T-cell (primary cell): ENCODE measurements at regions not wholly inside any gene's neighbourhood (a gene's known extent, or its start where the extent isn't known, plus 50 kb on each side); places are given as distances from the start of the nearest gene placed in this dataset.

Source experiments
- ATAC-seq, 4 experiments: fragments of 200-7000 bp in 3 of 4; fragments of 150-1000 bp in 1 of 4; cut with Tn5 transposase; replicated peaks in 1 of 4; 1 replicate in 3 of 4; 2 replicates in 1 of 4; pipeline ENCODE4 v1.10.0; 2021; ENCODE audit warnings: moderate library complexity in 3 of 4, mild to moderate bottlenecking in 2 of 4, moderate number of reproducible peaks in 1 of 4
- CTCF ChIA-PET, 2 donors: fragments of 300-600 bp; sonication (Branson Sonifier 250); formaldehyde crosslinking; loops; one replicate each; lab custom pipeline; 2022; ENCODE audit warnings: antibody characterized with exemption in 2 of 2; lab: Charles Lee
- POLR2A ChIA-PET, 2 donors: fragments of 300-600 bp; sonication (Branson Sonifier 250); formaldehyde crosslinking; loops; one replicate each; lab custom pipeline; 2022; ENCODE audit warnings: antibody characterized with exemption in 2 of 2; lab: Charles Lee
- DNase-seq, 35 experiments: peaks; one replicate each; pipeline versions ENCODE4 v3.0.0 to v3.0.0-alpha.2; 2013 to 2023
- H3K27ac ChIP-seq: one replicate; pipeline ENCODE4 v1.5.1; 2013; ENCODE audit warnings: low read length
- H3K27me3 ChIP-seq, 2 experiments: replicated peaks in 1 of 2; 1 replicate in 1 of 2; 2 replicates in 1 of 2; pipeline versions ENCODE4 v1.6.1 to v1.7.0; 2013; ENCODE audit warnings: low read length in 1 of 2, mixed read lengths in 1 of 2; ENCODE audit not compliant: control insufficient read depth in 2 of 2, insufficient read depth in 2 of 2; ENCODE audit errors: extremely low read depth in 1 of 2
- H3K36me3 ChIP-seq, 2 donors: 1 replicate in 1 of 2; 2 replicates in 1 of 2; pipeline versions ENCODE4 v1.6.1 to v1.7.0; 2013; ENCODE audit warnings: low read length in 1 of 2; ENCODE audit not compliant: control insufficient read depth in 2 of 2, insufficient read depth in 1 of 2; ENCODE audit errors: extremely low read depth in 1 of 2
- H3K4me1 ChIP-seq, 2 experiments: 1 replicate in 1 of 2; 2 replicates in 1 of 2; pipeline versions ENCODE4 v1.6.1 to v1.7.0; 2013; ENCODE audit warnings: low read length in 2 of 2, mixed read lengths in 1 of 2; ENCODE audit not compliant: insufficient read depth in 2 of 2, control insufficient read depth in 1 of 2; ENCODE audit errors: extremely low read depth in 1 of 2
- H3K4me3 ChIP-seq, 2 donors: 1 replicate in 1 of 2; 2 replicates in 1 of 2; pipeline versions ENCODE4 v1.5.1 to v1.7.0; 2013; ENCODE audit warnings: mild to moderate bottlenecking in 2 of 2, low read length in 1 of 2, moderate library complexity in 1 of 2; ENCODE audit not compliant: control insufficient read depth in 1 of 2; ENCODE audit errors: extremely low read depth in 1 of 2
- H3K9me3 ChIP-seq: 2 replicates; pipeline ENCODE4 v1.7.0; 2013
- H3K27ac Mint-ChIP-seq, 2 donors: one replicate each; pipeline ENCODE4 v1.8.0; 2020 to 2021; ENCODE audit warnings: mild to moderate bottlenecking in 2 of 2, mixed read lengths in 2 of 2
- H3K27me3 Mint-ChIP-seq, 2 donors: one replicate each; pipeline ENCODE4 v1.8.0; 2021 to 2022; ENCODE audit warnings: mixed read lengths in 2 of 2
- H3K36me3 Mint-ChIP-seq: one replicate; pipeline ENCODE4 v1.8.0; 2021; ENCODE audit warnings: mixed read lengths
- H3K4me1 Mint-ChIP-seq, 3 donors: one replicate each; pipeline ENCODE4 v1.8.0; 2020 to 2022; ENCODE audit warnings: mixed read lengths in 3 of 3, mild to moderate bottlenecking in 1 of 3
- H3K4me3 Mint-ChIP-seq, 3 donors: one replicate each; pipeline ENCODE4 v1.8.0; 2020 to 2022; ENCODE audit warnings: mild to moderate bottlenecking in 3 of 3, mixed read lengths in 3 of 3, moderate library complexity in 3 of 3
- H3K9me3 Mint-ChIP-seq, 3 donors: one replicate each; pipeline ENCODE4 v1.8.0; 2020 to 2022; ENCODE audit warnings: mixed read lengths in 3 of 3
- WGBS: methylation state at CpG from one replicate; pipeline ENCODE4 v1.1.5; 2013; ENCODE audit warnings: missing lambda C conversion rate; ENCODE audit not compliant: insufficient coverage; 5-methylcytosine and 5-hydroxymethylcytosine counted together

- CTCF ChIA-PET, result interaction anchor here (0.6 to 3.1 kb wide), 5 partner anchors 257 to 559 kb away, joined by 3 to 10 read pairs (median 4); no protein-coding TSS in a partner anchor
Observed at GRCh38 chr5:96340357-96340756, 92.7 kb downstream of the PCSK1 start.

GRCh38 chr5:96339862-96340261, 93.2 kb downstream of the PCSK1 start:
- Histone ChIP-seq H3K9me3 (no peaks in the 10 kb centered on the region), H3K4me1 (peaks cover 0 to 3% of the 10 kb centered on the region in 2 experiments), H3K4me3 (no peak overlapping the region), H3K27me3 (peaks cover 0 to 7% of the 10 kb centered on the region in 2 experiments), H3K27ac (no peak overlapping the region), H3K36me3 (no peaks in the 10 kb centered on the region)
- WGBS, result 90% methylated on average over 2 of the region's 3 CpGs
- Mint-ChIP-seq H3K27ac (no peak overlapping the region), H3K27me3 (peaks cover 5 to 15% of the 10 kb centered on the region in 2 donors), H3K4me3 (no peak overlapping the region), H3K9me3 (no peaks in the 10 kb centered on the region), H3K36me3 (no peaks in the 10 kb centered on the region), H3K4me1 (peaks cover 3 to 4% (median 4%) of the 10 kb centered on the region in 3 donors)
- no peak for DNase-seq
- no peak for ATAC-seq
- POLR2A ChIA-PET, result no interaction called here
- CTCF ChIA-PET, result interaction anchor here (0.6 to 3.1 kb wide), 6 partner anchors 263 to 558 kb away, joined by 3 to 10 read pairs (median 4); no protein-coding TSS in a partner anchor

More at GRCh38 chr5:96340357-96340756, 92.7 kb downstream of the PCSK1 start:
- DNase-seq (no peak), ATAC-seq (no peak)
- WGBS, result 70% methylated on average over 2 of the region's 5 CpGs
- POLR2A ChIA-PET, result interaction anchor here in 1 of 2 donors (0.6 kb wide), 1 partner anchor 192 kb away, joined by 4 read pairs; no protein-coding TSS in a partner anchor
- H3K27me3 Mint-ChIP-seq, result peaks cover 5 to 15% of the 10 kb centered on the region in 2 donors
- Histone ChIP-seq H3K27me3 (peaks cover 0 to 7% of the 10 kb centered on the region in 2 experiments), H3K9me3 (no peaks in the 10 kb centered on the region), H3K27ac (no peak overlapping the region), H3K4me1 (peaks cover under 1 to 8% of the 10 kb centered on the region in 2 experiments), H3K36me3 (no peaks in the 10 kb centered on the region), H3K4me3 (no peak overlapping the region)
- no peaks in the 10 kb centered on the region for H3K36me3 Mint-ChIP-seq
- H3K27ac Mint-ChIP-seq, result no peak overlapping the region
- no peaks in the 10 kb centered on the region for H3K9me3 Mint-ChIP-seq
- no peak overlapping the region for H3K4me3 Mint-ChIP-seq
- H3K4me1 Mint-ChIP-seq, result peaks cover 7 to 9% (median 9%) of the 10 kb centered on the region in 3 donors

GRCh38 chr5:96338624-96339415, 94.2 kb downstream of the PCSK1 start:
- ATAC-seq (no peak), DNase-seq (no peak)
- H3K27ac ChIP-seq, result no peak overlapping the region
- no peak overlapping the region for H3K4me3 ChIP-seq
- CTCF ChIA-PET, result interaction anchor here (1.1 to 3.1 kb wide), 5 partner anchors 264 to 557 kb away, joined by 3 to 10 read pairs (median 4); no protein-coding TSS in a partner anchor
- no peaks in the 10 kb centered on the region for H3K9me3 Mint-ChIP-seq
- no peak overlapping the region for H3K27ac Mint-ChIP-seq
- peaks cover 0 to 7% of the 10 kb centered on the region in 2 experiments for H3K27me3 ChIP-seq
- H3K36me3 ChIP-seq, result no peaks in the 10 kb centered on the region
- POLR2A ChIA-PET, result no interaction called here
- no peaks in the 10 kb centered on the region for H3K36me3 Mint-ChIP-seq
- no peaks in the 10 kb centered on the region for H3K4me1 Mint-ChIP-seq
- 80% methylated on average over 2 of the region's 6 CpGs for WGBS
- no peak overlapping the region for H3K4me3 Mint-ChIP-seq
- no peaks in the 10 kb centered on the region for H3K4me1 ChIP-seq
- H3K9me3 ChIP-seq, result no peaks in the 10 kb centered on the region
- peaks cover 5 to 15% of the 10 kb centered on the region in 2 donors for H3K27me3 Mint-ChIP-seq

GRCh38 chr5:96338091-96338490, 95.0 kb downstream of the PCSK1 start:
- Mint-ChIP-seq H3K9me3 (no peaks in the 10 kb centered on the region), H3K36me3 (no peaks in the 10 kb centered on the region), H3K4me1 (no peaks in the 10 kb centered on the region), H3K27me3 (peaks cover 5 to 15% of the 10 kb centered on the region in 2 donors), H3K27ac (no peak overlapping the region), H3K4me3 (no peak overlapping the region)
- DNase-seq, result no peak
- Histone ChIP-seq H3K4me1 (no peaks in the 10 kb centered on the region), H3K4me3 (no peak overlapping the region), H3K36me3 (no peaks in the 10 kb centered on the region), H3K27me3 (peaks cover 0 to 11% of the 10 kb centered on the region in 2 experiments), H3K9me3 (no peaks in the 10 kb centered on the region), H3K27ac (no peak overlapping the region)
- ChIA-PET POLR2A (no interaction called here), CTCF (interaction anchor here (0.6 to 4.2 kb wide), 13 partner anchors 9 to 869 kb away, joined by 3 to 42 read pairs (median 5); no protein-coding TSS in a partner anchor)
- no peak for ATAC-seq
- WGBS, result no CpG with 5 or more reads among the region's 2 CpGs

GRCh38 chr5:96337048-96337781, 95.8 kb downstream of the PCSK1 start:
- ATAC-seq (no peak), DNase-seq (no peak)
- Mint-ChIP-seq H3K4me3 (no peak overlapping the region), H3K27me3 (peaks cover 11 to 15% of the 10 kb centered on the region in 2 donors), H3K4me1 (no peaks in the 10 kb centered on the region), H3K36me3 (no peaks in the 10 kb centered on the region), H3K27ac (no peak overlapping the region), H3K9me3 (no peaks in the 10 kb centered on the region)
- POLR2A ChIA-PET, result interaction anchor here in 1 of 2 donors (0.5 kb wide), 1 partner anchor 799 kb away, joined by 3 read pairs; no protein-coding TSS in a partner anchor
- Histone ChIP-seq H3K4me3 (no peak overlapping the region), H3K27ac (no peak overlapping the region), H3K27me3 (peaks cover 0 to 11% of the 10 kb centered on the region in 2 experiments), H3K9me3 (no peaks in the 10 kb centered on the region), H3K4me1 (no peaks in the 10 kb centered on the region), H3K36me3 (no peaks in the 10 kb centered on the region)
- CTCF ChIA-PET, result interaction anchor here (0.6 to 4.2 kb wide), 21 partner anchors 8 to 1369 kb away, joined by 3 to 42 read pairs (median 4); no protein-coding TSS in a partner anchor
- WGBS, result 71% methylated on average over 3 of the region's 4 CpGs
